ENCODE measurements at regions not wholly inside any gene's neighbourhood (a gene's known extent, or its start where the extent isn't known, plus 50 kb on each side); places are given as distances from the start of the nearest gene placed in this dataset.

DNA sequence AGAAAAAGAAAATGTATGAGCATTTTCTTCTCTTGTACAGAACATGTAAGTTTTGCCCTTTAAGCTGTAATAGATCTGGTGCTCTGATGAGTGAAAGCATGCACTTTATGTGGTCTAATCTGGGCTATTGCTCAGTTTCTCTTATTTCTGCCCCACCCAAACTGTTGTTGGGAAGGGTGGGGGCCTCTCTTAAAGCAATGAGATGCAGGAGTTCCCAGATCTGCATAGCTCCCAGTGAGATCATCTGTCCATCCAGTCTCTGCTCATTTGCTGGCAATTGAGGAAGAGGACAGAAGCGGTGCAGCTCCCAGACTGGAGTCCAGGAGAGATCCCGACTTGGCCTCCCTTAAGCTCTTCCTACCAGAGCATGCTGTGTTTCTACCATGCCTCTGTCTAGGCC is 114.9 kb upstream of the SORCS3 start:
- H3K9ac ChIP-seq (ENCODE audit: insufficient read depth, low read depth, low read length) = no peak overlapping the region
- POLR2A ChIA-PET = no interaction called here
- CTCF ChIA-PET (ENCODE audit: low intra/inter-chr PET ratio, low total read pairs) = no interaction called here
- WGBS (ENCODE audit: low lambda C conversion rate) = 13% methylated on average over 2 of the region's 2 CpGs
- no peaks in the 10 kb centered on the region for H4K20me1 ChIP-seq (ENCODE audit: insufficient read depth, low read length)
- in situ Hi-C loops (cut with HindIII; ENCODE audit: extremely low pct_ligation_motif_present, low pct_unique_long_range_greater_than_20kb) (no loop called here), intact Hi-C loops (cut with micrococcal nuclease; ENCODE audit: unreplicated experiment) (no loop called here)
- DNase-seq (ENCODE audit: low spot score) = no peak
- TF ChIP-seq BRCA1 (CRISPR knock-in tag; IDR thresholded peaks at IDR 0.05) (no peak), HIVEP1 (CRISPR knock-in tag; IDR thresholded peaks at IDR 0.05) (no peak), BRD4 (CRISPR knock-in tag; IDR thresholded peaks at IDR 0.05) (no peak), NFKBIZ (CRISPR knock-in tag; IDR thresholded peaks at IDR 0.05) (no peak), MLLT10 (CRISPR knock-in tag; IDR thresholded peaks at IDR 0.05) (no peak)
- TF ChIP-seq, protein P1, sequence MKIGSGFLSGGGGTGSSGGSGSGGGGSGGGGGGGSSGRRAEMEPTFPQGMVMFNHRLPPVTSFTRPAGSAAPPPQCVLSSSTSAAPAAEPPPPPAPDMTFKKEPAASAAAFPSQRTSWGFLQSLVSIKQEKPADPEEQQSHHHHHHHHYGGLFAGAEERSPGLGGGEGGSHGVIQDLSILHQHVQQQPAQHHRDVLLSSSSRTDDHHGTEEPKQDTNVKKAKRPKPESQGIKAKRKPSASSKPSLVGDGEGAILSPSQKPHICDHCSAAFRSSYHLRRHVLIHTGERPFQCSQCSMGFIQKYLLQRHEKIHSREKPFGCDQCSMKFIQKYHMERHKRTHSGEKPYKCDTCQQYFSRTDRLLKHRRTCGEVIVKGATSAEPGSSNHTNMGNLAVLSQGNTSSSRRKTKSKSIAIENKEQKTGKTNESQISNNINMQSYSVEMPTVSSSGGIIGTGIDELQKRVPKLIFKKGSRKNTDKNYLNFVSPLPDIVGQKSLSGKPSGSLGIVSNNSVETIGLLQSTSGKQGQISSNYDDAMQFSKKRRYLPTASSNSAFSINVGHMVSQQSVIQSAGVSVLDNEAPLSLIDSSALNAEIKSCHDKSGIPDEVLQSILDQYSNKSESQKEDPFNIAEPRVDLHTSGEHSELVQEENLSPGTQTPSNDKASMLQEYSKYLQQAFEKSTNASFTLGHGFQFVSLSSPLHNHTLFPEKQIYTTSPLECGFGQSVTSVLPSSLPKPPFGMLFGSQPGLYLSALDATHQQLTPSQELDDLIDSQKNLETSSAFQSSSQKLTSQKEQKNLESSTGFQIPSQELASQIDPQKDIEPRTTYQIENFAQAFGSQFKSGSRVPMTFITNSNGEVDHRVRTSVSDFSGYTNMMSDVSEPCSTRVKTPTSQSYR (CRISPR knock-in tag; IDR thresholded peaks at IDR 0.05; ENCODE audit: borderline replicate concordance) = no peak
- TF ChIP-seq, protein P2, sequence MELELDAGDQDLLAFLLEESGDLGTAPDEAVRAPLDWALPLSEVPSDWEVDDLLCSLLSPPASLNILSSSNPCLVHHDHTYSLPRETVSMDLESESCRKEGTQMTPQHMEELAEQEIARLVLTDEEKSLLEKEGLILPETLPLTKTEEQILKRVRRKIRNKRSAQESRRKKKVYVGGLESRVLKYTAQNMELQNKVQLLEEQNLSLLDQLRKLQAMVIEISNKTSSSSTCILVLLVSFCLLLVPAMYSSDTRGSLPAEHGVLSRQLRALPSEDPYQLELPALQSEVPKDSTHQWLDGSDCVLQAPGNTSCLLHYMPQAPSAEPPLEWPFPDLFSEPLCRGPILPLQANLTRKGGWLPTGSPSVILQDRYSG (CRISPR knock-in tag; IDR thresholded peaks at IDR 0.05) = no peak
- TF ChIP-seq, protein P3, sequence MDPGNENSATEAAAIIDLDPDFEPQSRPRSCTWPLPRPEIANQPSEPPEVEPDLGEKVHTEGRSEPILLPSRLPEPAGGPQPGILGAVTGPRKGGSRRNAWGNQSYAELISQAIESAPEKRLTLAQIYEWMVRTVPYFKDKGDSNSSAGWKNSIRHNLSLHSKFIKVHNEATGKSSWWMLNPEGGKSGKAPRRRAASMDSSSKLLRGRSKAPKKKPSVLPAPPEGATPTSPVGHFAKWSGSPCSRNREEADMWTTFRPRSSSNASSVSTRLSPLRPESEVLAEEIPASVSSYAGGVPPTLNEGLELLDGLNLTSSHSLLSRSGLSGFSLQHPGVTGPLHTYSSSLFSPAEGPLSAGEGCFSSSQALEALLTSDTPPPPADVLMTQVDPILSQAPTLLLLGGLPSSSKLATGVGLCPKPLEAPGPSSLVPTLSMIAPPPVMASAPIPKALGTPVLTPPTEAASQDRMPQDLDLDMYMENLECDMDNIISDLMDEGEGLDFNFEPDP (CRISPR knock-in tag; conservative IDR thresholded peaks at IDR 0.05) = no peak
- TF ChIP-seq, protein P4, sequence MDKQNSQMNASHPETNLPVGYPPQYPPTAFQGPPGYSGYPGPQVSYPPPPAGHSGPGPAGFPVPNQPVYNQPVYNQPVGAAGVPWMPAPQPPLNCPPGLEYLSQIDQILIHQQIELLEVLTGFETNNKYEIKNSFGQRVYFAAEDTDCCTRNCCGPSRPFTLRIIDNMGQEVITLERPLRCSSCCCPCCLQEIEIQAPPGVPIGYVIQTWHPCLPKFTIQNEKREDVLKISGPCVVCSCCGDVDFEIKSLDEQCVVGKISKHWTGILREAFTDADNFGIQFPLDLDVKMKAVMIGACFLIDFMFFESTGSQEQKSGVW (CRISPR knock-in tag; IDR thresholded peaks at IDR 0.05; ENCODE audit: borderline replicate concordance) = no peak
- H3K79me2 ChIP-seq (ENCODE audit: insufficient read depth, low read length) = no peaks in the 10 kb centered on the region
- H3K4me1 ChIP-seq (ENCODE audit: insufficient read depth, low read length) = no peaks in the 10 kb centered on the region
- H3K27ac ChIP-seq (ENCODE audit: extremely low read length, insufficient read depth, low read length) = no peak overlapping the region
- H3K9me3 ChIP-seq (ENCODE audit: low read length) = no peaks in the 10 kb centered on the region
- ATAC-seq = no peak
- H2AFZ ChIP-seq (ENCODE audit: low read length) = no peak overlapping the region
- no TSS peak for BruUV-seq (replicated peaks)
- no peaks in the 10 kb centered on the region for H3K27me3 ChIP-seq (ENCODE audit: control insufficient read depth in 1 of 2, insufficient read depth in 2 of 2, low read length in 2 of 2)
- no peak overlapping the region for H3K4me2 ChIP-seq (ENCODE audit: low read depth, low read length)
- FAIRE-seq = no peak
- no peaks in the 10 kb centered on the region for H3K36me3 ChIP-seq (replicated peaks in 1 of 2; ENCODE audit: control insufficient read depth in 1 of 2, insufficient read depth in 2 of 2, low read length in 2 of 2)
- H3K4me3 ChIP-seq (replicated peaks in 1 of 3; ENCODE audit: insufficient read depth in 1 of 3, low read depth in 2 of 3, low read length in 3 of 3) = no peak overlapping the region
